IPS-18c (cell line): ENCODE measurements at regions not wholly inside any gene's neighbourhood (a gene's known extent, or its start where the extent isn't known, plus 50 kb on each side); places are given as distances from the start of the nearest gene placed in this dataset.

ENCODE experiments used
- H3K4me3 ChIP-seq: 2 replicates; pipeline ENCODE4 v1.7.0; 2013; ENCODE audit warnings: low read depth, mild to moderate bottlenecking, low read length, moderate library complexity; ENCODE audit not compliant: insufficient read depth
- H3K9me3 ChIP-seq: one replicate; pipeline ENCODE4 v1.6.1; 2013; ENCODE audit warnings: mild to moderate bottlenecking, low read length, moderate library complexity; ENCODE audit not compliant: control insufficient read depth, insufficient read depth

- no peaks in the 10 kb centered on the region for H3K9me3 ChIP-seq
- H3K4me3 ChIP-seq: no peak overlapping the region
Measured at GRCh38 chr13:91058066-91058465, 289.4 kb upstream of the MIR17HG start.

DNA sequence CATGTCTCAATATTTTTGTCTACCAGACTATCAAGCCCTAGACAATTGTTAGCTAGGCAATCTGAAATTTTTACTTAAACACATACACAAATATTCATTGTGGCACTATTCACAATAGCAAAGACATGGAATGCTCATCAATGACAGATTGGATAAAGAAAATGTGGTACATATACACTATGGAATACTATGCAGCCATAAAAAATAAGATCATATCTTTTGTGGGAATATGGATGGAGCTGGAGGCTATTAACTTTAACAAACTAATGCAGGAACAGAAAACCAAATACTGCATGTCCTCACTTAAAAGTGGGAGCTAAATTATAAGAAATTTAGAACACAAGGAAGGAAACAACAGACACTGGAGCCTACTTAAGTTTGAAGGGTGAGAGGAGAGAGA, 288.6 kb upstream of the MIR17HG start:
- Histone ChIP-seq H3K4me3 (no peak overlapping the region), H3K9me3 (no peaks in the 10 kb centered on the region)

GRCh38 chr13:91066745-91067144, 280.7 kb upstream of the MIR17HG start:
- Histone ChIP-seq H3K4me3 (no peak overlapping the region), H3K9me3 (no peaks in the 10 kb centered on the region)

GRCh38 chr13:91072486-91072885, 275.0 kb upstream of the MIR17HG start:
- Histone ChIP-seq H3K9me3 (no peaks in the 10 kb centered on the region), H3K4me3 (no peak overlapping the region)

DNA sequence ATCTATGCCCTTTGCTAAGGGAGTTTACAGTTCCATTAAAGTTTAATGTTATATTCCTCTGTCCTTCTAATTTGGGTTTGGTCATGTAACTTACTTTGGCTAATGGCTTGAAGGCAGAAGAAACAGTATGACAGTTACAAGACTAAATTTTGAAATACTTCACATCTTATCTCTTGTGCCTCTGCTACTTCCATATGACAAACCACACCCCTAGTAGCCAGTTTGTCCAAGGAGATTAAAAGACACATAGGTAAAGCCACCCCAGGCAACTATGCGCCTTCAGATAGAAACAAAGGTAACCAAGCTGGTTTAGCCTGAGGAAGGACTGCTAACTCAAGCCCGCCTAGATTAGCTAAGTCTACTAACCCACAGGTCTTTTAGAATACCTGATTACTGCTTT, 273.4 kb upstream of the MIR17HG start:
- no peaks in the 10 kb centered on the region for H3K9me3 ChIP-seq
- no peak overlapping the region for H3K4me3 ChIP-seq

GRCh38 chr13:91076830-91077229, 270.7 kb upstream of the MIR17HG start:
- Histone ChIP-seq H3K4me3 (no peak overlapping the region), H3K9me3 (no peaks in the 10 kb centered on the region)

DNA sequence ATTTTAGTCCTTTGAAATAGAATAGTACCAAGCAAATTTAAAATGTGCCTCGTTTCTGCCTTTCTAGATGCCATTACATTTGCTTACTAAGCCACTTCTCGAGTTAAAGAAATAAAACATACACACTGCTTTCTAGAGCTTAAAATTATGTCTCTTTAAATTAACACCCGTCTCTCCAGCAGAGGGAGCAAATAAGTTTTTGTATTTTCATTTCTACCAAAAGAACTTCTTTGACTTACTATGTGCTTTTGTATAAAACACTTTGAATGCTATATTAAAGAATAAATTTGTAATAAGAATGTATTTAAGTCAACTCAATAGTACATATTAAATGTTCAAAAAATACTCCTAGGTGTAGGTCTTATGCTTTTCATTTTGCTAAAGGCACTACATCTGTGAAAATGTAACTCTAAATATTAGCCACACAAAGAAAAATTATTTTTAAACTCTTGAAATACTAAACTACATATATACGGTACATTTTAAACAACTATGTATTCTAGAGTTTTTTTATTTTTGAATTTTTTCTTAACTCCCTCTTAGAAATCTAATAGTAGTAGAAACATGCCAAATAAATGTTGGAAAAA, 269.3 kb upstream of the MIR17HG start:
- Histone ChIP-seq H3K4me3 (no peak overlapping the region), H3K9me3 (no peaks in the 10 kb centered on the region)

GRCh38 chr13:91079176-91079575, 268.3 kb upstream of the MIR17HG start:
- H3K9me3 ChIP-seq: no peaks in the 10 kb centered on the region
- H3K4me3 ChIP-seq: no peak overlapping the region

DNA sequence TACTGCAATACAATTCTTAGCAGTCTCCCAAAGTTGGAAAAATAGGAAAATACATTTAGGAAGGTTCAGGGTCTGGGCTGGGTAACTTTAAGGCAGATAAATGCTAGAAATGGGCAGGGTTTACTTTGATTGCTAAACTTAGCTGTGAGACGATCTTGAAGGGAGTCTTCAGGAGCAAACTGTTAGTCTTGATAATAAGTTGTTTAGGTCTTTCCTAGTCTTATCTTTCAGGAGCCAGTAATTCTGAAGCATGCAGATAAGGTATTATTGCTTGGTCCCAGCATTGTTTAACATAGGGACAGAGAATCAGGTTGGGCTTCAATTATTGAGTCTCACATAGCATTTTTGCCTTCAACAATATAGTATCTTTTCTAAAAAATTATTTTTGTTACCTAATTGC, 262.4 kb upstream of the MIR17HG start:
- H3K9me3 ChIP-seq: no peaks in the 10 kb centered on the region

GRCh38 chr13:91086936-91087716, 260.4 kb upstream of the MIR17HG start:
- Histone ChIP-seq H3K4me3 (no peak overlapping the region), H3K9me3 (no peaks in the 10 kb centered on the region)

More for the DNA sequence above, 262.4 kb upstream of the MIR17HG start:
- H3K4me3 ChIP-seq: no peak overlapping the region

DNA sequence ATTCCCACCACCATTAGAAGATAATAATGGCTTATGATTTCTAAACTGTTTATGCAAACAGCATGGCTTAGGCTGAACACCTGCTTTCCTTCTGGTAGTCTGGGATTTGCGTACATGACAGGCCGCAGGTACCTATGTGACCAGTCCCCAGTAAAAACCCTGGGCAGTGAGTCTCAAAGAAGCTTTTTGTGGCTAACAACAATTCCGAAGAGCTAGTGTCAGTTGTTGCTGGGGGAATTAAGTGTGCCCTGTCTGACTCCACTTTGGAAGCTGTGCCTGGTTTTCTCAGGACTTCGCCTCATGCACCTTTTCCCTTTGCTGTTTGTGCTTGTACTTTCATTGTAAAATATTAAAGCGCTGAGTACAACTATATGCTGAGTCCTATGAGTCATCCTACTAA, 250.2 kb upstream of the MIR17HG start:
- Histone ChIP-seq H3K4me3 (no peak overlapping the region), H3K9me3 (no peaks in the 10 kb centered on the region)

DNA sequence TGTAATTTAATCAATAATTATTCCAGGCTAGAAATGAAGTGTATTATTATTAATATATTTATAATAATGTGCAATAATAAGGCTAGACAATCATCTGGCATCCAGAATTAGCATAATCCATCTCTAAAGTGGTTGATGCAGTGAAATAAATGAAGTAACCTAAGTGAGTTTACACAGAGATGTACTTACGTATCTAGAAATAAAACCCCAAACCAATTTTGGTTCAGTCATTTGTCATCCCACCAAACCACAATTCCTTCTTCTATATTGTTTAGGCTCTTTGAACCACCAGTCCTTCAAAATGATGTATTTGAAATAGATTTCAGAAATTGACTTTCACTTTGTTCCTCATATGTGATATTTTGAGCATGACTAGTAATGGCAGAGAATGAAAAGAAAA, 247.6 kb upstream of the MIR17HG start:
- no peaks in the 10 kb centered on the region for H3K9me3 ChIP-seq

GRCh38 chr13:91100944-91101343, 246.5 kb upstream of the MIR17HG start:
- Histone ChIP-seq H3K9me3 (no peaks in the 10 kb centered on the region), H3K4me3 (no peak overlapping the region)

More for the DNA sequence above, 247.6 kb upstream of the MIR17HG start:
- H3K4me3 ChIP-seq: no peak overlapping the region

GRCh38 chr13:91101381-91101780, 246.1 kb upstream of the MIR17HG start:
- H3K9me3 ChIP-seq: no peaks in the 10 kb centered on the region

DNA sequence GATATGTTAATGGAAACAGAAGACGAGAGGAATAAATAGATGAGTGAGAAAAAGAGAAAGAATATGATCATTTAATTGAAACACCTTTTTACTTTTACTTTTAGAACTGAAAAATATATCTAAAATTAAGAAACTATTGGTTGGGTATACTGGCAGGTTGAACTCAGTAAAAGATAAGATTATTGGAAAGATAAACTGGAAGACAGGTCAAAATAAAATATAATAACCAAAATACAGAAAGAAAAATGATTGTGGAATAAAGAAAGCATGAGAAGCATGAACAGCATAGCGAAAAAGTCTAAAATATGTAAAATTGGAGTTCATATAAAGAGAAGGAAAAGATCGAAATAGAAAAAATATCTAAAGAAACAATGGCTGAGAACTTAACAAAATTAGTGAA, 242.2 kb upstream of the MIR17HG start:
- Histone ChIP-seq H3K9me3 (no peaks in the 10 kb centered on the region), H3K4me3 (no peak overlapping the region)

More at GRCh38 chr13:91101381-91101780, 246.1 kb upstream of the MIR17HG start:
- no peak overlapping the region for H3K4me3 ChIP-seq

GRCh38 chr13:91106565-91106964, 240.9 kb upstream of the MIR17HG start:
- Histone ChIP-seq H3K9me3 (no peaks in the 10 kb centered on the region), H3K4me3 (no peak overlapping the region)

DNA sequence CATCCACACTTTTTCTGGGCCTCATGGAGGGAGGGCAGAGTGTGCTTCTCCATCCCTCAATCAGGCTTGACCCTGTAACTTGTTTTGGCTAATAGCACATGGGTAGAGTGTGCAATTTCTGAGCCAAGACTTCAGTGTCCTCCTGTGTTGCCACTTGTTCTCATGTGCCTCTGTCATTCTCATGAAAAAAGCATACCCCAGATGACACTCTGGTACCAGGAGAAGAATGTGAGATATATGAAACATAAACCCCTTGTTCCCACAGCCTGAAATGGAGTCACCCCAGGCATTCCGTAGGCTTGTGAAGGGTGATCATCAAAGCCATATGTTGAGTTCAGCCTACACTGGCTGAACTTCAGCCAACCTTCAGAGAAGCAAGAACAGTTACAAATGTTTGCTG, 239.2 kb upstream of the MIR17HG start:
- no peaks in the 10 kb centered on the region for H3K9me3 ChIP-seq
- H3K4me3 ChIP-seq: no peak overlapping the region

DNA sequence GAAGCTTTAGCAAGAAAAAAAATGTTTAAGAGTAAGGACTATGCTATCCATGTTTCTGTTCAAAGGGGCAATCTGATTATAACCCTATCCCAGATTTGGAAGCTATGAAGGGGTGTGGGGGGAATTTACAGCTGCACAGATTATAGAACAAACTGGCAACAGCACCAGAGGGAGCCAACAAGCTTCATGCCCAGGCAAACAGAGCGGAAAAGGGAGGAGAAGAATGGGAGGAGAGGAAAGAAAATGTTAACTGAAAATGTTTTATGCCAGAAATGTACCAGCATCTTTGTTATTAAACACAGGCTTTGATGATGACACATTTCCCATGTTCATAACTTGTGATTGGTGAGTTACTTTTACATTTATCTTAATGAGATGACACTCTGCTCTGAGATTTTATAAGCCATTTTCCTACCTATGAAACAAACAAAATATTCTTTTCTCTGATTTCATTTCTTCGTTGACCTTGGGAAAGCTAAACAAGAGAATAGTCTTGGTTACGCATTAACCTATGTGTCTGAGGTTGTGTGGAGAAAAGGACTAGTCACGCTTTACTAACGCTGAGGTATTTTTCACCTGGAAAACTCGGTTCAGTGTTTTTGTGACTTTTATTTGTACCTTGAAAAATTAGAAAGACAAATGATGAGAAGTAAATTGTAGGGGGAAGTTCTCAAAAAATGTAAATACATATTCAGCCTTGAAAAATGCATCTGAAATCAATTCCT, 235.8 kb upstream of the MIR17HG start:
- Histone ChIP-seq H3K4me3 (no peak overlapping the region), H3K9me3 (no peaks in the 10 kb centered on the region)
